Stimulated activated CD4-positive, alpha-beta T cell treated with anti-CD3 and anti-CD28 coated beads, Interleukin-12 subunit alpha, Interleukin-12 subunit beta, amount 100 ng/mL, for 24 hours (primary cell): ENCODE measurements at regions not wholly inside any gene's neighbourhood (a gene's known extent, or its start where the extent isn't known, plus 50 kb on each side); places are given as distances from the start of the nearest gene placed in this dataset.
"Not testable (repeated sequence)": the region's sequence is repeated elsewhere in the genome, so short reads cannot be mapped to it uniquely, and the experiment has no call there.

ENCODE experiments used
- DNase-seq, 2 experiments: peaks; one replicate each; pipeline ENCODE4 v3.0.0-alpha.2; 2020; ENCODE audit warnings: low read depth in 2 of 2

GRCh38 chr13:62119739-62120700 lies 704.4 kb upstream of the PCDH20 start:
- DNase-seq: no peak

GRCh38 chr13:62115831-62116230 lies 700.2 kb upstream of the PCDH20 start:
- no peak for DNase-seq

- DNase-seq: no peak
Observed at GRCh38 chr13:62113179-62113578, 697.5 kb upstream of the PCDH20 start.

- DNase-seq: no peak
Observed at GRCh38 chr13:62110079-62110478, 694.4 kb upstream of the PCDH20 start.

- DNase-seq: not testable (repeated sequence)
Observed at GRCh38 chr13:62104136-62104535, 688.5 kb upstream of the PCDH20 start.

GRCh38 chr13:62096652-62097051 lies 681.0 kb upstream of the PCDH20 start:
- no peak for DNase-seq

GRCh38 chr13:62094932-62095331 lies 679.3 kb upstream of the PCDH20 start:
- DNase-seq: no peak

- DNase-seq: no peak
Observed at GRCh38 chr13:62093984-62094780, 678.5 kb upstream of the PCDH20 start.

- no peak for DNase-seq
Observed at GRCh38 chr13:62092949-62093348, 677.3 kb upstream of the PCDH20 start.

- DNase-seq: no peak
Observed at GRCh38 chr13:62092536-62092935, 676.9 kb upstream of the PCDH20 start.

GRCh38 chr13:62088165-62088564 lies 672.5 kb upstream of the PCDH20 start:
- DNase-seq: no peak

- no peak for DNase-seq
Observed at GRCh38 chr13:62087124-62087523, 671.5 kb upstream of the PCDH20 start.

GRCh38 chr13:62085337-62086229 lies 669.9 kb upstream of the PCDH20 start:
- DNase-seq: no peak

- DNase-seq: no peak
Observed at GRCh38 chr13:62084728-62085127, 669.1 kb upstream of the PCDH20 start.

GRCh38 chr13:62067821-62068220 lies 652.2 kb upstream of the PCDH20 start:
- DNase-seq: no peak

GRCh38 chr13:62065016-62065415 lies 649.4 kb upstream of the PCDH20 start:
- no peak for DNase-seq

GRCh38 chr13:62061751-62062150 lies 646.1 kb upstream of the PCDH20 start:
- no peak for DNase-seq

GRCh38 chr13:62060570-62060969 lies 644.9 kb upstream of the PCDH20 start:
- DNase-seq: no peak

GRCh38 chr13:62057286-62057685 lies 641.6 kb upstream of the PCDH20 start:
- no peak for DNase-seq

GRCh38 chr13:62049992-62050391 lies 634.3 kb upstream of the PCDH20 start:
- DNase-seq: no peak

GRCh38 chr13:62046512-62046911 lies 630.9 kb upstream of the PCDH20 start:
- no peak for DNase-seq

- no peak for DNase-seq
Observed at GRCh38 chr13:62043600-62043999, 628.0 kb upstream of the PCDH20 start.
